GM19372 (cell line): ENCODE measurements at regions not wholly inside any gene's neighbourhood (a gene's known extent, or its start where the extent isn't known, plus 50 kb on each side); places are given as distances from the start of the nearest gene placed in this dataset.

Experiments
- ATAC-seq: cut with Tn5 transposase; IDR thresholded peaks from one replicate; pipeline ENCODE4 v1.9.1; 2021; ENCODE audit warnings: mild to moderate bottlenecking, low read depth, moderate library complexity; ENCODE audit not compliant: unreplicated experiment

GRCh38 chr3:71912839-71913495 lies 128.0 kb upstream of the PROK2 start:
- ATAC-seq: no peak

GRCh38 chr3:71910108-71910507 lies 125.2 kb upstream of the PROK2 start:
- ATAC-seq: no peak

- no peak for ATAC-seq
Measured at GRCh38 chr3:71907996-71908395, 123.0 kb upstream of the PROK2 start.

- ATAC-seq: no peak
Measured at GRCh38 chr3:71906976-71907375, 122.0 kb upstream of the PROK2 start.

GRCh38 chr3:71905426-71905825 lies 120.5 kb upstream of the PROK2 start:
- peak; percentile 75 for ATAC-seq

GRCh38 chr3:71903936-71904335 lies 119.0 kb upstream of the PROK2 start:
- ATAC-seq: no peak

GRCh38 chr3:71903112-71903495 lies 118.2 kb upstream of the PROK2 start:
- no peak for ATAC-seq

GRCh38 chr3:71902258-71903111 lies 117.5 kb upstream of the PROK2 start:
- no peak for ATAC-seq

- ATAC-seq: no peak
Measured at GRCh38 chr3:71901645-71902044, 116.7 kb upstream of the PROK2 start.

- no peak for ATAC-seq
Measured at GRCh38 chr3:71900057-71900456, 115.1 kb upstream of the PROK2 start.

- ATAC-seq: no peak
Measured at GRCh38 chr3:71896751-71897150, 111.8 kb upstream of the PROK2 start.

- ATAC-seq: no peak
Measured at GRCh38 chr3:71893702-71894479, 108.9 kb upstream of the PROK2 start.

GRCh38 chr3:71893122-71893521 lies 108.2 kb upstream of the PROK2 start:
- ATAC-seq: no peak

- ATAC-seq: no peak
Measured at GRCh38 chr3:71891483-71891882, 106.5 kb upstream of the PROK2 start.

GRCh38 chr3:71890356-71890931 lies 105.5 kb upstream of the PROK2 start:
- ATAC-seq: no peak

GRCh38 chr3:71887256-71887655 lies 102.3 kb upstream of the PROK2 start:
- no peak for ATAC-seq

GRCh38 chr3:71885006-71885405 lies 100.1 kb upstream of the PROK2 start:
- no peak for ATAC-seq

GRCh38 chr3:71881732-71882131 lies 96.8 kb upstream of the PROK2 start:
- ATAC-seq: no peak

GRCh38 chr3:71881041-71881440 lies 96.1 kb upstream of the PROK2 start:
- ATAC-seq: no peak

GRCh38 chr3:71879089-71879488 lies 94.1 kb upstream of the PROK2 start:
- no peak for ATAC-seq
